ENCODE measurements at regions not wholly inside any gene's neighbourhood (a gene's known extent, or its start where the extent isn't known, plus 50 kb on each side); places are given as distances from the start of the nearest gene placed in this dataset.

GRCh38 chr2:142310530-142310929, 179.7 kb upstream of the LRP1B start:
- no peak for ATAC-seq
- no peaks in the 10 kb centered on the region for H3K27me3 ChIP-seq
- no peak for TF ChIP-seq POLR2A (IDR thresholded peaks at IDR 0.05)
- TF ChIP-seq CTCF (IDR thresholded peaks at IDR 0.05) = no peak
- DNase-seq = no peak
- no peak overlapping the region for H3K4me3 ChIP-seq
- H3K9me3 ChIP-seq = peaks cover 0 to 12% (median 0%) of the 10 kb centered on the region in 12 donors
- no peak overlapping the region for H3K27ac ChIP-seq
- no peaks in the 10 kb centered on the region for H3K36me3 ChIP-seq
- H3K4me1 ChIP-seq = no peaks in the 10 kb centered on the region
- intact Hi-C loops (cut with DNase I) = no loop called here

- ATAC-seq = no peak
Measured at GRCh38 chr2:142308744-142309143, 177.9 kb upstream of the LRP1B start.

GRCh38 chr2:142307616-142308115, 176.8 kb upstream of the LRP1B start:
- H3K4me1 ChIP-seq = no peaks in the 10 kb centered on the region
- no peaks in the 10 kb centered on the region for H3K36me3 ChIP-seq
- H3K4me3 ChIP-seq = no peak overlapping the region
- no peak for DNase-seq
- TF ChIP-seq POLR2A (IDR thresholded peaks at IDR 0.05) (no peak), CTCF (IDR thresholded peaks at IDR 0.05) (no peak)
- WGBS, 4 donors = 67 to 75% (median 74%) methylated on average over 4 of the region's 4 CpGs
- no peak overlapping the region for H3K27ac ChIP-seq
- intact Hi-C loops (cut with DNase I) = no loop called here
- H3K27me3 ChIP-seq = no peaks in the 10 kb centered on the region
- ATAC-seq = no peak
- peaks cover 0 to 12% (median 0%) of the 10 kb centered on the region in 12 donors for H3K9me3 ChIP-seq

More at GRCh38 chr2:142308744-142309143, 177.9 kb upstream of the LRP1B start:
- no peak for DNase-seq
- TF ChIP-seq POLR2A (IDR thresholded peaks at IDR 0.05) (no peak), CTCF (IDR thresholded peaks at IDR 0.05) (no peak)
- H3K4me1 ChIP-seq = no peaks in the 10 kb centered on the region
- H3K27ac ChIP-seq = no peak overlapping the region
- intact Hi-C loops (cut with DNase I) = no loop called here
- no peak overlapping the region for H3K4me3 ChIP-seq
- no peaks in the 10 kb centered on the region for H3K27me3 ChIP-seq
- H3K36me3 ChIP-seq = no peaks in the 10 kb centered on the region
- peaks cover 0 to 12% (median 0%) of the 10 kb centered on the region in 12 donors for H3K9me3 ChIP-seq

GRCh38 chr2:142307086-142307485, 176.3 kb upstream of the LRP1B start:
- intact Hi-C loops (cut with DNase I) = no loop called here
- WGBS, 4 donors = 83 to 95% (median 89%) methylated on average over 1 of the region's 1 CpG
- no peak overlapping the region for H3K4me3 ChIP-seq

More at GRCh38 chr2:142307086-142307485, 176.3 kb upstream of the LRP1B start:
- DNase-seq = no peak
- TF ChIP-seq CTCF (IDR thresholded peaks at IDR 0.05) = no peak
- no peak for TF ChIP-seq POLR2A (IDR thresholded peaks at IDR 0.05)
- no peaks in the 10 kb centered on the region for H3K27me3 ChIP-seq
- H3K36me3 ChIP-seq = no peaks in the 10 kb centered on the region
- H3K4me1 ChIP-seq = no peaks in the 10 kb centered on the region
- ATAC-seq = no peak
- H3K27ac ChIP-seq = no peak overlapping the region
- H3K9me3 ChIP-seq = peaks cover 0 to 12% (median 0%) of the 10 kb centered on the region in 12 donors
